Peyer's patch (tissue), 4 donors: ENCODE measurements at regions not wholly inside any gene's neighbourhood (a gene's known extent, or its start where the extent isn't known, plus 50 kb on each side); places are given as distances from the start of the nearest gene placed in this dataset.

ENCODE experiments used
- POLR2A ChIP-seq, 2 donors: fragments of 450-650 bp; IDR thresholded peaks; one replicate each; pipeline ENCODE4 v1.5.1; 2017; ENCODE audit warnings: antibody characterized with exemption in 2 of 2, mild to moderate bottlenecking in 2 of 2, moderate library complexity in 2 of 2
- TF ChIP-seq, protein P1 (sequence below), 6 experiments: fragments of 450-650 bp in 4 of 6; fragments of 200-600 bp in 2 of 6; sonication (generic) in 1 of 6; IDR thresholded peaks; one replicate each; pipeline ENCODE4 v1.5.1; 2017 to 2019; ENCODE audit warnings: antibody characterized with exemption in 6 of 6, mild to moderate bottlenecking in 3 of 6, moderate library complexity in 1 of 6

DNA sequence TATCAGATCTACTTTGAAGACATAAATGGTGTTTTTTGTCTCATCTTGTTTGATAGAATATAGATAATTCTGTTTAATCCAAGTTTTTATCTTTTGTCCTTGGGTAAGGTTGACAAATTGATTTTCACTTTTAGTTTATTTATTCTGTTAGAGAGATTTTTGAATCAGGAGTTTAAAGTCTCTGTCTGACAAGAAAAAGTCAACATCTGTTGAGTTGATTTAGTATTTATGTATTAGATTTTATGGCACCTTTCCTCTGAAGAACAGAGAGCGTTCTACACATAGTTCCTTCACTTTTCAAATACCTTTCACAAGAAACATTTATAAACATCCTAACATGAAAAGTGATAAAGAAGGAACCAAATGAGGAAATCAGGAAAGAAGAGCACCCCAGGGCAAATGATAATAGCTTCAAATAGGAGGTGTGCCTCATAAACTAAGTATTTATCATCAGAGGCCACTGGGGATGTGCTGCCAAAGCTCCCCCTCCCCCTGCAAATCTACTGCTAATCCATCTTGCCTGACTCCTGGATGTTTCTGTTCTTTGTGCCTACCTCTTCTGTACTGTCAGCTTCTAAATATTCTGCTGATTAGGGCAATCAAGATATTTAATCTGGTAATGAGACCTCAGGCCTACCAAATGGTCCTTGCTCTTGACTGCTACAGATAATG is 457.7 kb upstream of the CHD1 start:
- TF ChIP-seq, protein P1, sequence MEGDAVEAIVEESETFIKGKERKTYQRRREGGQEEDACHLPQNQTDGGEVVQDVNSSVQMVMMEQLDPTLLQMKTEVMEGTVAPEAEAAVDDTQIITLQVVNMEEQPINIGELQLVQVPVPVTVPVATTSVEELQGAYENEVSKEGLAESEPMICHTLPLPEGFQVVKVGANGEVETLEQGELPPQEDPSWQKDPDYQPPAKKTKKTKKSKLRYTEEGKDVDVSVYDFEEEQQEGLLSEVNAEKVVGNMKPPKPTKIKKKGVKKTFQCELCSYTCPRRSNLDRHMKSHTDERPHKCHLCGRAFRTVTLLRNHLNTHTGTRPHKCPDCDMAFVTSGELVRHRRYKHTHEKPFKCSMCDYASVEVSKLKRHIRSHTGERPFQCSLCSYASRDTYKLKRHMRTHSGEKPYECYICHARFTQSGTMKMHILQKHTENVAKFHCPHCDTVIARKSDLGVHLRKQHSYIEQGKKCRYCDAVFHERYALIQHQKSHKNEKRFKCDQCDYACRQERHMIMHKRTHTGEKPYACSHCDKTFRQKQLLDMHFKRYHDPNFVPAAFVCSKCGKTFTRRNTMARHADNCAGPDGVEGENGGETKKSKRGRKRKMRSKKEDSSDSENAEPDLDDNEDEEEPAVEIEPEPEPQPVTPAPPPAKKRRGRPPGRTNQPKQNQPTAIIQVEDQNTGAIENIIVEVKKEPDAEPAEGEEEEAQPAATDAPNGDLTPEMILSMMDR (IDR thresholded peaks at IDR 0.05), result no peak
- no peak for TF ChIP-seq POLR2A (IDR thresholded peaks at IDR 0.05)
